ENCODE measurements at regions not wholly inside any gene's neighbourhood (a gene's known extent, or its start where the extent isn't known, plus 50 kb on each side); places are given as distances from the start of the nearest gene placed in this dataset.

- DNase-seq (ENCODE audit: low read depth) = no peak
- TF ChIP-seq, protein P1, sequence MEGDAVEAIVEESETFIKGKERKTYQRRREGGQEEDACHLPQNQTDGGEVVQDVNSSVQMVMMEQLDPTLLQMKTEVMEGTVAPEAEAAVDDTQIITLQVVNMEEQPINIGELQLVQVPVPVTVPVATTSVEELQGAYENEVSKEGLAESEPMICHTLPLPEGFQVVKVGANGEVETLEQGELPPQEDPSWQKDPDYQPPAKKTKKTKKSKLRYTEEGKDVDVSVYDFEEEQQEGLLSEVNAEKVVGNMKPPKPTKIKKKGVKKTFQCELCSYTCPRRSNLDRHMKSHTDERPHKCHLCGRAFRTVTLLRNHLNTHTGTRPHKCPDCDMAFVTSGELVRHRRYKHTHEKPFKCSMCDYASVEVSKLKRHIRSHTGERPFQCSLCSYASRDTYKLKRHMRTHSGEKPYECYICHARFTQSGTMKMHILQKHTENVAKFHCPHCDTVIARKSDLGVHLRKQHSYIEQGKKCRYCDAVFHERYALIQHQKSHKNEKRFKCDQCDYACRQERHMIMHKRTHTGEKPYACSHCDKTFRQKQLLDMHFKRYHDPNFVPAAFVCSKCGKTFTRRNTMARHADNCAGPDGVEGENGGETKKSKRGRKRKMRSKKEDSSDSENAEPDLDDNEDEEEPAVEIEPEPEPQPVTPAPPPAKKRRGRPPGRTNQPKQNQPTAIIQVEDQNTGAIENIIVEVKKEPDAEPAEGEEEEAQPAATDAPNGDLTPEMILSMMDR (IDR thresholded peaks at IDR 0.05; ENCODE audit: low read depth, low read length, missing control alignments) = no peak
- H3K4me3 ChIP-seq (ENCODE audit: low read depth, low read length) = no peak overlapping the region
These were observed 307.1 kb upstream of the DPH6 start for GRCh38 chr15:35852818-35853624.

DNA sequence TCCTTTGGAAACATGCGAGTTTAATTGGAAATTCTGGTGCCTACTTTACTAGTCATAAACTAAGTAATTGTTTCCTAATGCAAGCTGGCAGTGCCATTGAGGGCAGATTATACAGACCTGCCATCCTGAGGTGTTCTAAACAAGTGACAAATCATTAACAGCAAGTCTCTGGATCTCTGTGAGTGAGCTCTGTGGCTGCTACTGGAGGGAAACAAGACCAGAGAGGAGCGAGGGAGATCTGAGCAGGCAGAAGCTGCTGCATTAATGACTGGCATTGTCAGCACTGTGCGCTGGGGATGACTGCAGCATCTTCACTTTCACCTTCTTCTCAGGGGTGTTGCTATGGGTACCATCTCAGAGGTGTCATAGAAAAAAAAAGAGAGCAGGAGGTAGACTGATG, 308.4 kb upstream of the DPH6 start:
- TF ChIP-seq, protein P1 (IDR thresholded peaks at IDR 0.05; ENCODE audit: low read depth, low read length, missing control alignments) = no peak
- no peak for DNase-seq (ENCODE audit: low read depth)
- H3K4me3 ChIP-seq (ENCODE audit: low read depth, low read length) = no peak overlapping the region

DNA sequence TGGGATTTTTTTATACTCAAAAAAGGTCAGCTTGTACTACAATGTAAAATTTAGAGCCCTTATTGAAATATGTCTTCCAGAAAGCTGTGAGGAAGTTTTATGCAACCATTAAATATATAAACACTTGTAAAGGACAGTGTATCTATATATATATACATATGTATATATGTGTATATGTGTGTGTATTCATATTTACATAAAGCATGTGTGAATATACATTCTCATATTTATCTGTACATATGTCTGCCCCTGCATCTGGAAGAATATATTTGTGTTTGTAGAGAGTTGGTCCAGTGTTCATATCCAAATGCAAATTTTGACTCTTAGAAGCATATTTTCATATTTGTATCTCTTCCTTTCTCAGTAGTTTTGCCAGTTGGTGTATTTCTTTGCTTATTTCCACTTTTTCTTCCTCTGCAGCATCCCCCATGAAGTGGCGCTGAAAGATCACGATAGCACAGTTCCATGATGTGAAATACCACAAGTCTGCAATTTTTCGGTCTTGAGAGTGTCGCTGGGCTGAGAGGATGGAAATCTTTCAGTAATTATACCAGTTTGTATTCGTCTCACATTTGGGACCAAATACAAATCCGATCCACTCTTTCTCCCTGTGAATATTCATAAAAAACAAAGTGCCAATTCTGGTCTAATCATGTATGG, 311.7 kb upstream of the DPH6 start:
- H3K4me3 ChIP-seq (ENCODE audit: low read depth, low read length) = no peak overlapping the region
- TF ChIP-seq, protein P1 (IDR thresholded peaks at IDR 0.05; ENCODE audit: low read depth, low read length, missing control alignments) = no peak
- DNase-seq (ENCODE audit: low read depth) = no peak

- TF ChIP-seq, protein P1 (IDR thresholded peaks at IDR 0.05; ENCODE audit: low read depth, low read length, missing control alignments) = no peak
- no peak overlapping the region for H3K4me3 ChIP-seq (ENCODE audit: low read depth, low read length)
- DNase-seq (ENCODE audit: low read depth) = no peak
These were observed 312.7 kb upstream of the DPH6 start for GRCh38 chr15:35858707-35859106.

DNA sequence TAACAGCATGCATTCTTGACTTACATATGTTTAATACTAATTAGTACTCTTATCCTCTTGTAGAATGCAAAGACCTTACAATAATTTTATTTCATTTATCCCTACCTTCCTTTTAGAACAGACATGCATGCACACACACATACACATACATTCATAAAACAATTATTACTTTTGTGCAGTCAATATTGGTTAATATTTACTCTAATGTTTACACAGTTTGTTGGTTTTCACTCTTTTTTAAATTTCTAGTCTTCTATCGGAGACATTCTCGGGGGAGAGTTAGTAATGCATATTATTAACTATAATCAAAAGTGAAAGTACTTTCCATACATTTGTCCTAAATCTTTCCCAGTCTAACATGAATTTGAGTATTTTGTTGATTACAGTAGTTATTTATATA, 317.7 kb upstream of the DPH6 start:
- DNase-seq (ENCODE audit: low read depth) = no peak
- TF ChIP-seq, protein P1 (IDR thresholded peaks at IDR 0.05; ENCODE audit: low read depth, low read length, missing control alignments) = no peak
- no peak overlapping the region for H3K4me3 ChIP-seq (ENCODE audit: low read depth, low read length)

GRCh38 chr15:35867356-35867755, 321.4 kb upstream of the DPH6 start:
- TF ChIP-seq, protein P1 (IDR thresholded peaks at IDR 0.05; ENCODE audit: low read depth, low read length, missing control alignments) = no peak
- no peak overlapping the region for H3K4me3 ChIP-seq (ENCODE audit: low read depth, low read length)
- DNase-seq (ENCODE audit: low read depth) = no peak
